ENCODE measurements at regions not wholly inside any gene's neighbourhood (a gene's known extent, or its start where the extent isn't known, plus 50 kb on each side); places are given as distances from the start of the nearest gene placed in this dataset.

DNA sequence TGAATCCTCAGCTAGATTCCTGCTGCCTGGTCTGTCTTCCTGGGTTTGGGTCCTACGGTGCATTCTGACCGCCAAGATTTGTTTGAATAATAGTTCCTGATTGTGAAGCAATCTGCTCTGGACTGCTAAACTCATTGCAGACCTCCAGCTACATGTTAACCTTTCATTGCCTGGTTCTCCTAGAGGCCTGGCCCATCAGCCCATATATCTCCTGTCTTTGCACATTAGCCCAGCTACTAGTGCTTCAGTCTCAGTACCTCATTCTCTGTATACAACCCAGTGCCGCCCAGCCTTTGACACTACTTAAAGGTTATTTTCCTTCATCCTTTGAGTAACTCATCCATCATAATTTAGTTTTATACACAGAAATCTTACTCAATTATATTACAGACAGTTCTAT lies 65.6 kb upstream of the GRIP1 start:
- no peak overlapping the region for H3K4me2 ChIP-seq (ENCODE audit: low read length)
- H3K4me1 ChIP-seq = peaks cover 6% of the 10 kb centered on the region
- H3K9ac ChIP-seq = no peak overlapping the region
- H2AFZ ChIP-seq = no peak overlapping the region
- no peaks in the 10 kb centered on the region for H3K27me3 ChIP-seq (ENCODE audit: control insufficient read depth, insufficient read depth, low read length)
- TF ChIP-seq, protein P1, sequence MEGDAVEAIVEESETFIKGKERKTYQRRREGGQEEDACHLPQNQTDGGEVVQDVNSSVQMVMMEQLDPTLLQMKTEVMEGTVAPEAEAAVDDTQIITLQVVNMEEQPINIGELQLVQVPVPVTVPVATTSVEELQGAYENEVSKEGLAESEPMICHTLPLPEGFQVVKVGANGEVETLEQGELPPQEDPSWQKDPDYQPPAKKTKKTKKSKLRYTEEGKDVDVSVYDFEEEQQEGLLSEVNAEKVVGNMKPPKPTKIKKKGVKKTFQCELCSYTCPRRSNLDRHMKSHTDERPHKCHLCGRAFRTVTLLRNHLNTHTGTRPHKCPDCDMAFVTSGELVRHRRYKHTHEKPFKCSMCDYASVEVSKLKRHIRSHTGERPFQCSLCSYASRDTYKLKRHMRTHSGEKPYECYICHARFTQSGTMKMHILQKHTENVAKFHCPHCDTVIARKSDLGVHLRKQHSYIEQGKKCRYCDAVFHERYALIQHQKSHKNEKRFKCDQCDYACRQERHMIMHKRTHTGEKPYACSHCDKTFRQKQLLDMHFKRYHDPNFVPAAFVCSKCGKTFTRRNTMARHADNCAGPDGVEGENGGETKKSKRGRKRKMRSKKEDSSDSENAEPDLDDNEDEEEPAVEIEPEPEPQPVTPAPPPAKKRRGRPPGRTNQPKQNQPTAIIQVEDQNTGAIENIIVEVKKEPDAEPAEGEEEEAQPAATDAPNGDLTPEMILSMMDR (IDR thresholded peaks at IDR 0.05) = no peak
- H3K79me2 ChIP-seq = peaks cover 5% of the 10 kb centered on the region
- no peaks in the 10 kb centered on the region for H3K9me3 ChIP-seq (ENCODE audit: control insufficient read depth, low read length)
- no peak overlapping the region for H3K27ac ChIP-seq
- H3K36me3 ChIP-seq (ENCODE audit: control insufficient read depth, insufficient read depth, low read length) = no peaks in the 10 kb centered on the region
- H3K4me3 ChIP-seq (ENCODE audit: low read depth, low read length) = no peak overlapping the region

DNA sequence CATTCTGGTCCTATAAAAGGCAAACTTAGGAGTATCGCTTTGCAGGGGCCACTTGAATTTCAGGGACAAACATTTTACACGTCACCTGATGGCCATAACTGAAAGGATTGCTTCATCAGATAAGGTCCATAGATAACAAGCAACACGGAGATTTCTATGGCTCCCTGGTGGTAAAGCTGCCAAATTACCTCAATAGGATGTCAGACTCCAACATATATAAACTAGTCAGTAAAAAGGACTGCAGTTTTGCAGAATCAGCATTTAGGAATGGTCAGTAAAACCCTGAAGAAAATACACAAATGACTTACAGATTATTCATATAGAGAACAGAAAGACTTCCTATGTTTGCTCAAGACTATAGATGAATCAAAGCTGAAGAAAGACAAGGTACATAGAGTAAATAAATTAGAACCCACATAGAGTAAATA lies 66.1 kb upstream of the GRIP1 start:
- Histone ChIP-seq H3K4me2 (ENCODE audit: low read length) (peak overlapping the region; percentile 9), H2AFZ (no peak overlapping the region), H3K36me3 (ENCODE audit: control insufficient read depth, insufficient read depth, low read length) (no peaks in the 10 kb centered on the region), H3K9ac (no peak overlapping the region), H3K4me3 (ENCODE audit: low read depth, low read length) (no peak overlapping the region), H3K4me1 (peaks cover 6% of the 10 kb centered on the region), H3K79me2 (peaks cover 5% of the 10 kb centered on the region), H3K27me3 (ENCODE audit: control insufficient read depth, insufficient read depth, low read length) (no peaks in the 10 kb centered on the region), H3K9me3 (ENCODE audit: control insufficient read depth, low read length) (no peaks in the 10 kb centered on the region), H3K27ac (no peak overlapping the region)
- TF ChIP-seq, protein P1 (IDR thresholded peaks at IDR 0.05) = no peak

- Histone ChIP-seq H3K27ac (no peak overlapping the region), H3K9me3 (ENCODE audit: control insufficient read depth, low read length) (no peaks in the 10 kb centered on the region), H3K9ac (no peak overlapping the region), H3K79me2 (peaks cover 9% of the 10 kb centered on the region), H3K4me3 (ENCODE audit: low read depth, low read length) (no peak overlapping the region), H3K27me3 (ENCODE audit: control insufficient read depth, insufficient read depth, low read length) (no peaks in the 10 kb centered on the region), H3K4me2 (ENCODE audit: low read length) (no peak overlapping the region), H2AFZ (no peak overlapping the region), H3K36me3 (ENCODE audit: control insufficient read depth, insufficient read depth, low read length) (no peaks in the 10 kb centered on the region), H3K4me1 (peaks cover 6% of the 10 kb centered on the region)
- TF ChIP-seq, protein P1 (IDR thresholded peaks at IDR 0.05) = no peak
Measured at GRCh38 chr12:66746489-66747201, 67.8 kb upstream of the GRIP1 start.

GRCh38 chr12:66751432-66752113 lies 72.7 kb upstream of the GRIP1 start:
- Histone ChIP-seq H2AFZ (no peak overlapping the region), H3K9ac (no peak overlapping the region), H3K79me2 (peaks cover 9% of the 10 kb centered on the region), H3K27me3 (ENCODE audit: control insufficient read depth, insufficient read depth, low read length) (no peaks in the 10 kb centered on the region), H3K27ac (no peak overlapping the region), H3K4me1 (peaks cover 3% of the 10 kb centered on the region), H3K36me3 (ENCODE audit: control insufficient read depth, insufficient read depth, low read length) (no peaks in the 10 kb centered on the region), H3K4me3 (ENCODE audit: low read depth, low read length) (no peak overlapping the region), H3K9me3 (ENCODE audit: control insufficient read depth, low read length) (no peaks in the 10 kb centered on the region), H3K4me2 (ENCODE audit: low read length) (no peak overlapping the region)
- TF ChIP-seq, protein P1 (IDR thresholded peaks at IDR 0.05) = no peak

All from parathyroid adenoma (tissue), 2 donors.